Esophagus (tissue), 2 donors: ENCODE measurements at regions not wholly inside any gene's neighbourhood (a gene's known extent, or its start where the extent isn't known, plus 50 kb on each side); places are given as distances from the start of the nearest gene placed in this dataset.
"Not testable (repeated sequence)": the region's sequence is repeated elsewhere in the genome, so short reads cannot be mapped to it uniquely, and the experiment has no call there.

Source experiments
- H3K27ac ChIP-seq, 2 donors: one replicate each; pipeline ENCODE4 v1.5.1; 2013; ENCODE audit warnings: low read depth in 2 of 2, mild to moderate bottlenecking in 2 of 2, inconsistent platforms in 1 of 2, low read length in 1 of 2, moderate library complexity in 1 of 2
- H3K27me3 ChIP-seq, 2 donors: one replicate each; pipeline ENCODE4 v1.6.1; 2013; ENCODE audit warnings: low read length in 2 of 2, control low read depth in 1 of 2, mild to moderate bottlenecking in 1 of 2; ENCODE audit not compliant: insufficient read depth in 2 of 2, control insufficient read depth in 1 of 2
- H3K36me3 ChIP-seq, 2 donors: one replicate each; pipeline ENCODE4 v1.6.1; 2013; ENCODE audit warnings: low read length in 1 of 2; ENCODE audit not compliant: control insufficient read depth in 2 of 2, insufficient read depth in 2 of 2
- H3K4me1 ChIP-seq, 2 donors: one replicate each; pipeline ENCODE4 v1.6.1; 2013; ENCODE audit warnings: low read length in 1 of 2; ENCODE audit not compliant: control insufficient read depth in 2 of 2, insufficient read depth in 2 of 2
- H3K4me3 ChIP-seq, 2 donors: one replicate each; pipeline ENCODE4 v1.5.1; 2013; ENCODE audit warnings: low read length in 2 of 2, mild to moderate bottlenecking in 2 of 2, low read depth in 1 of 2, moderate library complexity in 1 of 2
- H3K9me3 ChIP-seq, 2 donors: one replicate each; pipeline ENCODE4 v1.6.1; 2013; ENCODE audit warnings: mild to moderate bottlenecking in 2 of 2, low read depth in 1 of 2, low read length in 1 of 2, moderate library complexity in 1 of 2; ENCODE audit not compliant: control insufficient read depth in 2 of 2, insufficient read depth in 1 of 2
- WGBS, 2 donors: extraction: QIAGEN DNeasy Blood & Tissue Kit; methylation state at CpG; one replicate each; pipeline ENCODE4 v1.1.7; 2013; 5-methylcytosine and 5-hydroxymethylcytosine counted together
- donor health status: healthy with polysubstance abuse.
- donor health status: Bipolar disorder and iron deficiency.

DNA sequence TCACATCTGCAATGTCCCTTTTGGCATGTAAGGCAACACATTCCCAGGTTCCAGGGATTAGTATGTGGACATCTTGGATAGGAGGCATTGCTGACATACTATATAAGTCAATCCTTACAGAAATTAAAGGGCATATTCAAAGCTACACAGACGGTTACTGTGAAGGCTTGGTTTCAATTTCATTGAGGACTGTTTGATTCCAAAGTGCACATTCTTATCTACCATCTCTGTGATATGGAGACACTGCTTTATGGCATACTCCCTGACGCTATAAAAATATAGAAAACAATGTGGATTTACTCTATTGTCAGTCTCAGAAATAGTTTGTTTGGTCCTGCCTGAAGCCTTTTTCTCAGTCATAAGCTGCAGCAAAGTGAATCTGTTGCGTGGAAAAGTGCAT, 1486.7 kb downstream of the FAM181B start:
- no peak overlapping the region for H3K27ac ChIP-seq
- H3K4me1 ChIP-seq = no peaks in the 10 kb centered on the region
- H3K36me3 ChIP-seq = no peaks in the 10 kb centered on the region
- H3K9me3 ChIP-seq = no peaks in the 10 kb centered on the region
- 64 to 78% methylated on average over 3 of the region's 3 CpGs for WGBS, 2 donors
- no peak overlapping the region for H3K4me3 ChIP-seq
- no peaks in the 10 kb centered on the region for H3K27me3 ChIP-seq

DNA sequence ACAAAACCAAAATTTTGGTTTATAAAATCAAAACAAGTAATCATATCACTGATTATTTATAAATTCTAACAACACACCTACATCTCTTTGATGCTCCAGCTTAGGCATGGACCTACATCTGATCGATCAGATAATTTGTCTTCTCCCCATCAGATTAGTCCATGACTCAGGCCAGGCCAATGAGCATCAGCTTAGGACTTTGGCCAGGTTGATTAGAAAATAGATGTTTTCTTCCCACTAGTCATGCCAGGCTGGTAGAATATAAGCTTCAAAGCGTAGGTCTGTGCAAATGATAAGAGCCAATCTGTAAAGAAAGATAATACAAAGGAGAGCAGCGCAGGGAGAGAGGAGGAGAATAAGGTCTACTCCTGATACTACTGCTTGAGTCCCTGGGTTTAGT, 1487.9 kb downstream of the FAM181B start:
- Histone ChIP-seq H3K36me3 (no peaks in the 10 kb centered on the region), H3K27ac (no peak overlapping the region), H3K4me1 (no peaks in the 10 kb centered on the region), H3K9me3 (no peaks in the 10 kb centered on the region), H3K4me3 (no peak overlapping the region), H3K27me3 (no peaks in the 10 kb centered on the region)
- 72 to 86% methylated on average over 3 of the region's 3 CpGs for WGBS, 2 donors

DNA sequence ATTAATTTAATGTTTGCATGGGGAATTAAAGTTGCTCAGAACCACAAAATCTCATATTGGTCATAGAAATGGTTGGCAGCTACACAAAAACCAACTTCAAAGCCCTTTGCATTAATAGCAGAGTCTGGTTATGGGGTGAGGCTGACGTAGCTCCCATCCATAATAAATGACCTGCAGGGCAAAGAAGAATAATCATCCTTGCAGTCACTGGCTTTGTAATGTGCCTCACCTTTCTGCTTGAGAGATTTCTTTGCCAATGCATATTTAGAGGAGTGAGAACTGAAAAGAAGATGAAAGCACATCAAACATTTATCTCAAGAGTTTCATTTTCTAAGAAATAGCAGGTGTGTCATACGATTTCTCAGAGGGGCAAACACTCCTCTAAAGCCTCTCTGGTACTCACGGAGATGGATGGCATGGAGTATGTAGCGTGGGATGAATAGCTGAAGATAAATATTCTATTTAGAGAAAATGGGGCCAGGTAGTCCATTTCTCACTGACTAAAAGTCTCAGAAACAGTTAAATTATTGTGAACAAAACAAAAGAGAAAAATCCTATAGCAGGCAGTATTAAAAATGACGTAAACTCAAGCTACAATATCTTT, 1491.9 kb downstream of the FAM181B start:
- Histone ChIP-seq H3K27ac (no peak overlapping the region), H3K9me3 (no peaks in the 10 kb centered on the region), H3K27me3 (no peaks in the 10 kb centered on the region), H3K36me3 (no peaks in the 10 kb centered on the region), H3K4me1 (no peaks in the 10 kb centered on the region), H3K4me3 (no peak overlapping the region)
- WGBS, 2 donors = 36 to 53% methylated on average over 5 of the region's 5 CpGs

DNA sequence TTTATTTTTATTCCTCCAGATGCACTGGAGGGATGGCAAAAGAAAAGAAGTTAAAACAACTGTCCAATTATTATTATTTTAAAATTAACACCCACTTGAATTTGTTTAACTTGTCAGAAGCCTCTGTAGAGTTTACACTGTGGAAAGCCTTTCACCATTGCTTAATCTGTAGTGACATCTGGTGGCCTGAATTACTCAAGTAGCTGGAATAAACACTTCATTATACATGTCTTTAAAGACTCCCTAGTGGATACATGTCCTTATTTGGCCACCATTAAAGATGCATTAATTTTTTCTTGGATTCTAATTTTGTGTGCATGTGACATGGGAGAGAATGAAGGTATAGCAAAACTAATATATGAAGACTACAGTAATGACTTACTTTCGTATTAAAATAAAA, 1496.5 kb downstream of the FAM181B start:
- no peaks in the 10 kb centered on the region for H3K27me3 ChIP-seq
- H3K4me3 ChIP-seq = no peak overlapping the region
- H3K27ac ChIP-seq = no peak overlapping the region
- 65% methylated on average over 1 of the region's 1 CpG for WGBS, 2 donors
- no peaks in the 10 kb centered on the region for H3K36me3 ChIP-seq
- H3K9me3 ChIP-seq = no peaks in the 10 kb centered on the region
- H3K4me1 ChIP-seq = no peaks in the 10 kb centered on the region

DNA sequence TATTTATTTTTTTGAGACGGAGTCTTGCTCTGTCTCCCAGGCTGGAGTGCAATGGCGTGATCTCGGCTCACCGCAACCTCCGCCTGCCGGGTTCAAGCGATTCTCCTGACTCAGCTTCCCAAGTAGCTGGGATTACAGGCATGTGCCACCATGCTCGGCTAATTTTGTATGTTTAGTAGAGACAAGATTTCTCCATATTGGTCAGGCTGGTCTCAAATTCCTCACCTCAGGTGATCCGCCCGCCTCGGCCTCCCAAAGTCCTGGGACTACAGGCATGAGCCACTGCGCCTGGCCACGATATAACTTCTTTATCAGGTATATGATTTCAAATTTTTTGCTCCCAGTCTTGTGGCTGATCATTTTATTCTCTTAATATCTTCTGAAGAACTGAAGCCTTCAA, 1506.3 kb downstream of the FAM181B start:
- H3K27ac ChIP-seq, H3K9me3 ChIP-seq, H3K4me1 ChIP-seq, H3K36me3 ChIP-seq, H3K4me3 ChIP-seq, H3K27me3 ChIP-seq: not testable (repeated sequence)
- WGBS, 2 donors = 94 to 95% methylated on average over 13 of the region's 13 CpGs

DNA sequence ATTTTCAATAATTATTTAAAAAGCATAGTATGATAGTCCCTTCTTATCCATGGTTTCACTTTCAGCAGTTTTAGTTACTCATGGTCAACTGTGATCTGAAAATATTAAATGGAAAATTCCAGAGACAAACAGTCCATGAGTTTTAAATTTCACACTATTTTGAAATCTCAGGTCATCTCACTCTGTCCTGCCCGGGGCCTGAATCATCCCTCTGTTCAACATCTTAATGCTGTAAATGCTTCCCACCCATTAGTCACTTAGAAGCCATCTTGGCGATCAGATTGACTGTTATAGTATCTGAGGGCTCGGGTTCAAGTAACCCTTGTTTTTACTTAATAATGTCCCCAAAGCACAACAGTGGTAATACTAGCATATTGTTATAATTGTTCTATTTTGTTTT, 1509.3 kb downstream of the FAM181B start:
- no peak overlapping the region for H3K27ac ChIP-seq
- no peaks in the 10 kb centered on the region for H3K4me1 ChIP-seq
- H3K9me3 ChIP-seq = no peaks in the 10 kb centered on the region
- WGBS, 2 donors = 79 to 84% methylated on average over 3 of the region's 3 CpGs
- H3K4me3 ChIP-seq = no peak overlapping the region
- H3K36me3 ChIP-seq = no peaks in the 10 kb centered on the region
- no peaks in the 10 kb centered on the region for H3K27me3 ChIP-seq

DNA sequence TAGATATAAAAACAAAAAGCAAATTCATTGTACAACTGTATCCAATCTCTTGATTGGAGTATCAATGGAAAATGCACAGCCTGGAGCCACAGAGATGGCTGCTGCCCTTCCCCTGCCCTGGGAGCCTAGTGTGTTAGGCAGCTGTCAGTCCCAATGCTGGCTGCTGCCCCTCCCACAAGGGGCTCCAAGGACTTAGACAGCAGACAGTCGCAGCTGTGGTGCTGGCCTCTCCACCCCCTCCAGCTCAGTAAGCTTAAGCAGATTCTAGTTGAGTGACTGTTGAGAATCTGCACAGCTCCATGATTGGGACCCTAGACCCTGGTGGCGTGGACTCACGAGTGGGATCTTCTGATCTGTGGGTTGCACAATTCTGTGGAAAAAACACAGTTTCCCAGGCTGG, 1511.2 kb downstream of the FAM181B start:
- Histone ChIP-seq H3K27ac (no peak overlapping the region), H3K36me3 (no peaks in the 10 kb centered on the region), H3K9me3 (no peaks in the 10 kb centered on the region), H3K4me3 (no peak overlapping the region), H3K4me1 (no peaks in the 10 kb centered on the region), H3K27me3 (no peaks in the 10 kb centered on the region)
- 81 to 97% methylated on average over 3 of the region's 3 CpGs for WGBS, 2 donors

DNA sequence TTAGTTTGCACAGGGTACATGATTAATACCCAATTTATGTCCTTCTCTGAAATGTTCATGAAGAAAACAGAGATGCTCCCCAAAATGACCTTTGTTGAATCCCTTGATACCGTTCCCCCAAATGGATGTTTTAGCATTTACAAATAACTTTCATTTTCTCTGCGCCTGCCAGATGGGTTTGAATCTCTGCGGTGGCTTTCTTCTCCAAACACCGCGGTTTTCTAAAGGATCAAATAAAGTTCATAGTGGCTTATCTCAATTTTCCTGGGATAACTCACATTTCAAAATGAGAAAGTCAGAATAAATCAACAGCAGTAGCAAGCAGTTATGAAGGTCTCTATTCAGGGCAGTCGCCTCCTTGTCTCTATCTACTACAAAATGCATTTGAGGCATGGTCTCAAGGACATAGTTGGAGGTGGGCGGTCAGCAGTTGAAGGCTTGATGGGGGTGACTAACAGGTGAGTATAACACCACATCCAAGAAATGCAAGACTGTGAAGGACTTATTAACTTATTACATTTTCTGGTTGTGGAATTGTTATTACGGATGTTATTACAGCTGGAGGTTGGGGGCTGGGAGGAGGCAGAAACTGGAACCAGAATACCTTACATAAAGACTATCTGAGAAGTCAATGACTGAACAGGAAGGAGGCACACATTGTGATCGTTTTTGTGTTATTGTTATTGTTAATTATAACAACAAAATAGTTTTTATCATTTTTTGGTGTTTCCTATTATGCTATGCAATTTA, 1513.3 kb downstream of the FAM181B start:
- WGBS, 2 donors = 57 to 64% methylated on average over 9 of the region's 9 CpGs
- H3K27me3 ChIP-seq = no peaks in the 10 kb centered on the region
- no peak overlapping the region for H3K4me3 ChIP-seq
- H3K9me3 ChIP-seq = no peaks in the 10 kb centered on the region
- H3K27ac ChIP-seq = no peak overlapping the region
- no peaks in the 10 kb centered on the region for H3K4me1 ChIP-seq
- no peaks in the 10 kb centered on the region for H3K36me3 ChIP-seq

DNA sequence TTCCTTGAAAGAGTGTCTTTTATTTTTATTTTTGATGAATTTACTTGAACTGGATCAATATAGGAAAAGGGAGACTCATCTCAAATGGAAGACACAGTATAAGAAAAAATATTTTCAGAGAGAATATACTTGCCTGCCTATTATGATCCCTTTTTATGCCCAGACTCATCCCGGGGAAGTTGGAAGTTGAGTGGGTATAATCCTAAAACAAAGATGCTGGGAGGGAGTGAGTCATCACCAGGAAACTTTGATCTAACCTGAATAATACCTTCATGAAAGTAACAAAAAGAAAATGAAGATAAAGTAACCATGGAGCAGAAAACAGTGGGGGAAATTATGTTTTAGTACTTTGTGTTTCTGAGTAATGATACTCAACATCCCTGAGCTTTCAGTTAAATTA, 1514.0 kb downstream of the FAM181B start:
- Histone ChIP-seq H3K4me3 (no peak overlapping the region), H3K4me1 (no peaks in the 10 kb centered on the region), H3K9me3 (no peaks in the 10 kb centered on the region), H3K36me3 (no peaks in the 10 kb centered on the region), H3K27ac (no peak overlapping the region), H3K27me3 (no peaks in the 10 kb centered on the region)
- WGBS, 2 donors = 53 to 54% methylated on average over 1 of the region's 1 CpG

- no peak overlapping the region for H3K27ac ChIP-seq
- H3K4me3 ChIP-seq = no peak overlapping the region
- no peaks in the 10 kb centered on the region for H3K27me3 ChIP-seq
- H3K36me3 ChIP-seq = no peaks in the 10 kb centered on the region
- no peaks in the 10 kb centered on the region for H3K9me3 ChIP-seq
- H3K4me1 ChIP-seq = no peaks in the 10 kb centered on the region
- 54 to 69% methylated on average over 4 of the region's 4 CpGs for WGBS, 2 donors
Measured at GRCh38 chr11:81218440-81218839, 1515.2 kb downstream of the FAM181B start.
